Mucosa of descending colon (tissue), 3 donors: ENCODE measurements at regions not wholly inside any gene's neighbourhood (a gene's known extent, or its start where the extent isn't known, plus 50 kb on each side); places are given as distances from the start of the nearest gene placed in this dataset.
A peak's percentile ranks its signal among the peaks of the same experiment; 100 is the strongest.

ENCODE experiments used
- ATAC-seq: fragments of 200-7000 bp; cut with Tn5 transposase; one replicate; pipeline ENCODE4 v1.9.1; 2020; ENCODE audit warnings: mild to moderate bottlenecking, moderate library complexity
- DNase-seq, 3 donors: peaks; one replicate each; pipeline ENCODE4 v3.0.0-alpha.2; 2020
- H3K36me3 ChIP-seq: fragments of 200-600 bp; one replicate; pipeline ENCODE4 v1.8.0; 2021; ENCODE audit warnings: low read depth, mild to moderate bottlenecking
- H3K4me1 ChIP-seq: fragments of 200-600 bp; one replicate; pipeline ENCODE4 v1.8.0; 2021; ENCODE audit warnings: low read depth, mild to moderate bottlenecking
- H3K4me3 ChIP-seq: fragments of 200-600 bp; one replicate; pipeline ENCODE4 v1.8.0; 2021; ENCODE audit warnings: mild to moderate bottlenecking
- H3K9me3 ChIP-seq: fragments of 200-600 bp; one replicate; pipeline ENCODE4 v1.8.0; 2021; ENCODE audit warnings: mild to moderate bottlenecking
- intact Hi-C, 2 donors: fragments of 100-400 bp; cut with DNase I in 1 of 2; cut with micrococcal nuclease in 1 of 2; formaldehyde crosslinking; loops; one replicate each; pipeline versions ENCODE4 v1.11.0 to v1.11.1; 2022; cut with DNase I, micrococcal nuclease
- TF ChIP-seq, protein P1 (sequence below): fragments of 200-600 bp; IDR thresholded peaks from one replicate; pipeline ENCODE4 v1.8.0; 2022; ENCODE audit warnings: antibody characterized with exemption, mild to moderate bottlenecking
- donor health status: DM: no; HTN: no; CAD: no; lungs with moderate emphysema.
- donor health status: DM: no; HTN: no; CAD: no.
- donor health status: DM: no; HTN: yes; CAD: no.

DNA sequence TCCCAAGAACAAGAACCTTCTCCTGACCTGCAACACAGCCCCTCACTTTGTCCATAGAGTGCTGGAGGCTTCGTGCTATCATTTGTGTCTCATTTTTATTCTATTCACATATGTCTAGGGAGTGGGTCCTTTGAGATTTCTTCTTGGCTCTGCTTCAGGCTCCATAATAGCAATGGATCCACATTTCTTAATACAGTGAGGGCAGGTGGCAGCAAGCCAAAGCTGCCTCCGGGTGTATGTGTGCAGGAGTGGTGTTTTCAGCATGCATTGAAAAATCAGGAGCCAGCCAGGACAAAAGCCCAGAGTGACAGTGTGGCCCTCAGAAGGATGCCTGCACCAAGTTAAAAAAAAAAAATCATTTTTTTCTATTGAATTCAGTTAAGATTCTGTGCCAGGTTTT lies 115.1 kb upstream of the PELI1 start:
- no peak for DNase-seq
- no peaks in the 10 kb centered on the region for H3K9me3 ChIP-seq
- TF ChIP-seq, protein P1, sequence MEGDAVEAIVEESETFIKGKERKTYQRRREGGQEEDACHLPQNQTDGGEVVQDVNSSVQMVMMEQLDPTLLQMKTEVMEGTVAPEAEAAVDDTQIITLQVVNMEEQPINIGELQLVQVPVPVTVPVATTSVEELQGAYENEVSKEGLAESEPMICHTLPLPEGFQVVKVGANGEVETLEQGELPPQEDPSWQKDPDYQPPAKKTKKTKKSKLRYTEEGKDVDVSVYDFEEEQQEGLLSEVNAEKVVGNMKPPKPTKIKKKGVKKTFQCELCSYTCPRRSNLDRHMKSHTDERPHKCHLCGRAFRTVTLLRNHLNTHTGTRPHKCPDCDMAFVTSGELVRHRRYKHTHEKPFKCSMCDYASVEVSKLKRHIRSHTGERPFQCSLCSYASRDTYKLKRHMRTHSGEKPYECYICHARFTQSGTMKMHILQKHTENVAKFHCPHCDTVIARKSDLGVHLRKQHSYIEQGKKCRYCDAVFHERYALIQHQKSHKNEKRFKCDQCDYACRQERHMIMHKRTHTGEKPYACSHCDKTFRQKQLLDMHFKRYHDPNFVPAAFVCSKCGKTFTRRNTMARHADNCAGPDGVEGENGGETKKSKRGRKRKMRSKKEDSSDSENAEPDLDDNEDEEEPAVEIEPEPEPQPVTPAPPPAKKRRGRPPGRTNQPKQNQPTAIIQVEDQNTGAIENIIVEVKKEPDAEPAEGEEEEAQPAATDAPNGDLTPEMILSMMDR, result no peak

DNA sequence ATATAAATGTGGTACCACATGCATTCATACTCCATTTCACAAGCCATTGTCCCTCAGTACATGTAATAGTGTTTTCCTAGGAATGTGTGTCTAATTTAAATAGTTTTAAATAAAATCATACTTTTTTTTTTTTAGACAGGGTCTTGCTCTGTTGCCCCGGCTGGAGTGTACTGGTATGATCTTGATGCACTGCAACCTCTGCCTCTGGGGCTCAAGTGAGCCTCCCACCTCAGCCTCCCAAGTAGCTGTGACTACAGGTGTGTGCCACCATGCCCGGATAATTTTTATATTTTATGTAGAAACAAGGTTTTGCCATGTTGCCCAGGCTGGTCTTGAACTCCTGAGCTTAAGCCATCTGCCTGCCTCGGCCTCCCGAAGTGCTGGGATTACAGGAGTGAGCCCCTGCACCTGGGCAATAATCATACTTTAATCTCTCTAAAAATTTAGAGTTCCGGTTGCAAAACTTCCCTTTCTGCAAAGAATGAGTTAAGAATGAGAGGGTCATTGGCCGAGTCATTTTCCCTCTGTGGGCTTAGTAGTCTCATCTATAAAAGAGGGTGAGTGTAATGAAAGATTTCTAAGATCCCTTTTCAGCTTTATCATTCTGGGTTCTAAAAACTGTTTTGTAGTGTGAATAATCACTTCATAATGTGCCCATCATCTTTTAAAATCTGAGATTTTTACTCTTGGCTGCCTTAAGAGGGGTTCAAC lies 116.0 kb upstream of the PELI1 start:
- DNase-seq (no peak), ATAC-seq (no peak)
- Histone ChIP-seq H3K4me1 (no peaks in the 10 kb centered on the region), H3K9me3 (no peaks in the 10 kb centered on the region), H3K36me3 (no peaks in the 10 kb centered on the region), H3K4me3 (no peak overlapping the region)
- intact Hi-C loops, result no loop called here
- TF ChIP-seq, protein P1, result no peak

More for the DNA sequence above, 115.1 kb upstream of the PELI1 start:
- no peaks in the 10 kb centered on the region for H3K36me3 ChIP-seq
- no peaks in the 10 kb centered on the region for H3K4me1 ChIP-seq
- no peak for ATAC-seq
- intact Hi-C loops, result no loop called here
- no peak overlapping the region for H3K4me3 ChIP-seq

DNA sequence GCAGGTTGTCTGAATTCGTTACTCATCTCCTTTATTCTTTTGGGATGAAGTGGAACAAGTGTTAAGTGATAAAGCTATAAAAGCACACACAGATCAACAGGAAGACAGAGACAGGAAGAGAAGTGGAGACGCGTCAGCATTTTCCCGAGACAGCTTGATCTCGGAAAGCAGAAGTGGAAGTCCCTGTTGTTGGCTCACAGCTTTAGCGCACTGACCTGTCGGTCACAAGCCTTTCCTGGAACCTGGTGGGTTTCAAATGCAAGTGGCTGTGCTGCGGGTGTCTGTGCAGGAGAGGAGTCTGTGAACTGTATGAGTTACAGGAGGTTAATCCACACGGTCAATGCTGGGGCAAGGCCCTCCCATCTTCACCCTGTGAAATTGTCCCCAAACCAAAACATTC lies 116.6 kb upstream of the PELI1 start:
- H3K4me3 ChIP-seq, result no peak overlapping the region
- no peaks in the 10 kb centered on the region for H3K9me3 ChIP-seq
- H3K36me3 ChIP-seq, result no peaks in the 10 kb centered on the region
- TF ChIP-seq, protein P1, result no peak
- ATAC-seq, result peak; percentile 80
- peak; percentile 36 to 58 (median 50) for DNase-seq
- intact Hi-C loops, result no loop called here
- no peaks in the 10 kb centered on the region for H3K4me1 ChIP-seq

DNA sequence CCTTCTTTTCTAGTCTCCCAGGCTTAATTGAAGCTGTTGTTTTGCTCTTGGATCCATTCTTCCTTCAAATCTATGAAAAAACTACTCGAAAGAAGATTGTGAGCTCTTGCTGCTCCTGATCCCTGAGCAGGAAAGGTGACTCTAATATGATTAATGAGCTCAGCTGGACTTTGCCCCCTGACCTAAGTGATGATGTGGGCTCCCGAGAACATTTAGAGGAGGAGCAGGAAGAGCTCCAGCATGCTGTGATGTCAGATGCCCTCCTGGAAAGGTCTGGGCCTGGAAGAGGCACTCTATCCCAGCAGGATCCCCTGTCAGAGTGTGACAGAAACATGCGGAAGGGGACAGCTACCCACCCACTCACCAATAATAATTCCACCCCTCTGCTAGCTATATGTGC lies 117.9 kb upstream of the PELI1 start:
- intact Hi-C loops, result no loop called here
- ATAC-seq (peak; percentile 91), DNase-seq (peak in 1 of 3 donors; percentile 38)

DNA sequence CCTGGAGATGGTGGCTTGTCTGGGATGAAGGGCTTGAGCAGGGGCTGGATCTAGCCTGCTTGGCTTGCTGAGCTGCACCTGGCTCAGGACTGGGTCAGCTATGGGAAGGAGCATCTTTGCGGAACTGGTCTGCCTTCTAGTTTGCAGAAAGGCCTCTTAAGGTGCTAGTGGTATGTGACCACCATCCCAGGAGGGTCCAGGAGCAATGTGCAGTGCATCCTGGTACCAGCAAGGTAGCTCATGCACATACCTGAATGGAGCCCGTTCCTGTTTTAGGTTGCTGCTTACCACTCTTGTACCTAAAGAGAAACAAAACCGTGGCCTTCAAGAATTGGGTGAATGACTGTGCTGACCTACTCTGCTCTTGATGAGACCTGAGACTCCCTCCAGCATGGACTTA lies 118.6 kb upstream of the PELI1 start:
- intact Hi-C loops, result no loop called here
- TF ChIP-seq, protein P1, result no peak
- H3K4me3 ChIP-seq, result no peak overlapping the region
- peak in 1 of 3 donors; percentile 27 for DNase-seq
- no peak for ATAC-seq
- no peaks in the 10 kb centered on the region for H3K36me3 ChIP-seq
- H3K9me3 ChIP-seq, result no peaks in the 10 kb centered on the region
- H3K4me1 ChIP-seq, result no peaks in the 10 kb centered on the region

More for the DNA sequence above, 117.9 kb upstream of the PELI1 start:
- Histone ChIP-seq H3K36me3 (no peaks in the 10 kb centered on the region), H3K4me3 (no peak overlapping the region), H3K4me1 (no peaks in the 10 kb centered on the region), H3K9me3 (no peaks in the 10 kb centered on the region)
- TF ChIP-seq, protein P1, result no peak
